Esophagus squamous epithelium (tissue), 5 donors: ENCODE measurements at regions not wholly inside any gene's neighbourhood (a gene's known extent, or its start where the extent isn't known, plus 50 kb on each side); places are given as distances from the start of the nearest gene placed in this dataset.

Source experiments
- DNase-seq: peaks from one replicate; lab custom pipeline; 2025; lab: John Stamatoyannopoulos, UW
- H3K27ac ChIP-seq, 4 donors: fragments of 200-600 bp; sonication (generic); one replicate each; pipeline ENCODE4 v1.5.1; 2016 to 2019; ENCODE audit warnings: mild to moderate bottlenecking in 1 of 4
- H3K27me3 ChIP-seq, 4 donors: fragments of 200-600 bp; sonication (generic); 1 replicate in 3 of 4; 2 replicates in 1 of 4; pipeline versions ENCODE4 v1.5.1 to v1.6.0; 2017 to 2021; ENCODE audit warnings: antibody characterized with exemption in 1 of 4
- H3K36me3 ChIP-seq, 3 donors: fragments of 200-600 bp; sonication (generic); one replicate each; pipeline ENCODE4 v1.5.1; 2016 to 2019
- H3K4me1 ChIP-seq, 3 donors: fragments of 200-600 bp; sonication (generic); one replicate each; pipeline ENCODE4 v1.5.1; 2017 to 2019
- H3K4me3 ChIP-seq, 4 donors: fragments of 200-600 bp; sonication (generic); 1 replicate in 3 of 4; 2 replicates in 1 of 4; pipeline ENCODE4 v1.5.1; 2016 to 2019; ENCODE audit warnings: mild to moderate bottlenecking in 2 of 4, moderate library complexity in 1 of 4
- H3K9me3 ChIP-seq, 3 donors: fragments of 200-600 bp; sonication (generic); one replicate each; pipeline ENCODE4 v1.5.1; 2016 to 2019
- CTCF ChIP-seq, 6 experiments: fragments of 450-650 bp in 4 of 6; fragments of 200-600 bp in 2 of 6; sonication (generic) in 2 of 6; IDR thresholded peaks; one replicate each; pipeline ENCODE4 v1.5.1; 2016 to 2019; ENCODE audit warnings: antibody characterized with exemption in 6 of 6, mild to moderate bottlenecking in 4 of 6, moderate library complexity in 4 of 6
- POLR2A ChIP-seq, 4 donors: fragments of 450-650 bp; IDR thresholded peaks; one replicate each; pipeline ENCODE4 v1.6.1; 2017; ENCODE audit warnings: antibody characterized with exemption in 4 of 4, mild to moderate bottlenecking in 4 of 4, moderate library complexity in 3 of 4
- whole genome bisulfite sequencing, 2 donors: methylation state at CpG; one replicate each; pipeline ENCODE4 v1.1.5; 2018; 5-methylcytosine and 5-hydroxymethylcytosine counted together
- intact Hi-C: fragments of 100-400 bp; cut with DNase I; formaldehyde crosslinking; loops from one replicate; pipeline ENCODE4 v1.15.0; 2022
- donor health status: DM: yes; HTN: yes; CAD: no.

- Histone ChIP-seq H3K27ac (no peak overlapping the region), H3K27me3 (no peaks in the 10 kb centered on the region), H3K4me3 (no peak overlapping the region), H3K4me1 (no peaks in the 10 kb centered on the region), H3K36me3 (no peaks in the 10 kb centered on the region), H3K9me3 (no peaks in the 10 kb centered on the region)
- DNase-seq: no peak
- WGBS, 2 donors: 75 to 80% methylated on average over 1 of the region's 1 CpG
- TF ChIP-seq CTCF (IDR thresholded peaks at IDR 0.05): no peak
- TF ChIP-seq POLR2A (IDR thresholded peaks at IDR 0.05): no peak
- intact Hi-C loops: no loop called here
Measured at GRCh38 chr11:27928809-27929208, 179.1 kb downstream of the KIF18A start.

- WGBS, 2 donors: 52 to 75% methylated on average over 4 of the region's 4 CpGs
- TF ChIP-seq CTCF (IDR thresholded peaks at IDR 0.05): no peak
- no peak for TF ChIP-seq POLR2A (IDR thresholded peaks at IDR 0.05)
- Histone ChIP-seq H3K9me3 (no peaks in the 10 kb centered on the region), H3K4me3 (no peak overlapping the region), H3K27me3 (no peaks in the 10 kb centered on the region), H3K27ac (no peak overlapping the region), H3K36me3 (no peaks in the 10 kb centered on the region), H3K4me1 (no peaks in the 10 kb centered on the region)
- DNase-seq: no peak
- intact Hi-C loops: no loop called here
Measured at GRCh38 chr11:27926981-27927481, 180.9 kb downstream of the KIF18A start.

- H3K9me3 ChIP-seq: no peaks in the 10 kb centered on the region
- no peaks in the 10 kb centered on the region for H3K27me3 ChIP-seq
- H3K4me1 ChIP-seq: no peaks in the 10 kb centered on the region
- no peak for DNase-seq
- no peaks in the 10 kb centered on the region for H3K36me3 ChIP-seq
- no peak overlapping the region for H3K27ac ChIP-seq
- 63 to 77% methylated on average over 2 of the region's 2 CpGs for WGBS, 2 donors
- H3K4me3 ChIP-seq: no peak overlapping the region
- intact Hi-C loops: no loop called here
- no peak for TF ChIP-seq POLR2A (IDR thresholded peaks at IDR 0.05)
- TF ChIP-seq CTCF (IDR thresholded peaks at IDR 0.05): no peak
Measured at GRCh38 chr11:27926486-27926885, 181.5 kb downstream of the KIF18A start.

GRCh38 chr11:27921472-27921871 is 186.5 kb downstream of the KIF18A start:
- no peaks in the 10 kb centered on the region for H3K27me3 ChIP-seq
- H3K4me1 ChIP-seq: no peaks in the 10 kb centered on the region
- TF ChIP-seq CTCF (IDR thresholded peaks at IDR 0.05): no peak
- no peak for TF ChIP-seq POLR2A (IDR thresholded peaks at IDR 0.05)
- H3K27ac ChIP-seq: no peak overlapping the region
- no peak for DNase-seq
- no peaks in the 10 kb centered on the region for H3K36me3 ChIP-seq
- no peak overlapping the region for H3K4me3 ChIP-seq
- intact Hi-C loops: no loop called here
- no peaks in the 10 kb centered on the region for H3K9me3 ChIP-seq

GRCh38 chr11:27916541-27917100 is 191.3 kb downstream of the KIF18A start:
- H3K4me3 ChIP-seq: no peak overlapping the region
- H3K27me3 ChIP-seq: peaks cover 0 to 4% (median 0%) of the 10 kb centered on the region in 4 donors
- TF ChIP-seq CTCF (IDR thresholded peaks at IDR 0.05) (no peak), POLR2A (IDR thresholded peaks at IDR 0.05) (no peak)
- no peak overlapping the region for H3K27ac ChIP-seq
- WGBS, 2 donors: 34 to 46% methylated on average over 4 to 6 of the region's 6 CpGs
- DNase-seq: no peak
- H3K36me3 ChIP-seq: no peaks in the 10 kb centered on the region
- no peaks in the 10 kb centered on the region for H3K4me1 ChIP-seq
- no peaks in the 10 kb centered on the region for H3K9me3 ChIP-seq
- intact Hi-C loops: no loop called here
